IMR-90 (cell line): ENCODE measurements at regions not wholly inside any gene's neighbourhood (a gene's known extent, or its start where the extent isn't known, plus 50 kb on each side); places are given as distances from the start of the nearest gene placed in this dataset.

ENCODE experiments used
- ATAC-seq: fragments of 200-7000 bp; cut with Tn5 transposase; 2 replicates; pipeline ENCODE4 v1.9.1; 2020; ENCODE audit warnings: low read depth, mild to moderate bottlenecking, moderate library complexity
- BruUV-seq: library from RNA; stranded (reverse); fragments of 400-500 nt; replicated peaks from 2 replicates; lab custom pipeline; 2021; lab: Mats Ljungman, UMichigan
- CTCF ChIA-PET: fragments of 300-600 bp; formaldehyde crosslinking; extraction: SDS; loops from one replicate; lab custom pipeline; 2021; ENCODE audit warnings: antibody characterized with exemption; lab: Yijun Ruan, JAX
- POLR2A ChIA-PET: fragments of 300-600 bp; sonication (Branson Sonifier 250); formaldehyde crosslinking; loops from one replicate; lab custom pipeline; 2022; ENCODE audit warnings: antibody characterized with exemption; ENCODE audit not compliant: unreplicated experiment; lab: Charles Lee
- DNase-seq: peaks from one replicate; pipeline ENCODE4 v3.0.0; 2013
- H2AFZ ChIP-seq: replicated peaks from 2 replicates; pipeline ENCODE3; 2013; ENCODE audit warnings: low read length, mild to moderate bottlenecking; ENCODE audit not compliant: poor library complexity
- H2AK5ac ChIP-seq: 2 replicates; pipeline ENCODE4 v1.6.1; 2013; ENCODE audit warnings: low read depth, low read length, inconsistent platforms
- H2AK9ac ChIP-seq: replicated peaks from 2 replicates; pipeline ENCODE3; 2013; ENCODE audit warnings: mild to moderate bottlenecking, low read depth, low read length, moderate library complexity; ENCODE audit not compliant: poor library complexity
- H2BK120ac ChIP-seq: 2 replicates; pipeline ENCODE4 v1.6.1; 2013; ENCODE audit warnings: low read depth, low read length, inconsistent platforms
- H2BK15ac ChIP-seq: 3 replicates; pipeline ENCODE4 v1.6.1; 2013; ENCODE audit warnings: low read depth, low read length, inconsistent platforms
- H2BK20ac ChIP-seq: 2 replicates; pipeline ENCODE4 v1.6.1; 2013; ENCODE audit warnings: low read depth, mild to moderate bottlenecking, inconsistent platforms, low read length, moderate library complexity
- H2BK5ac ChIP-seq: 2 replicates; pipeline ENCODE4 v1.6.1; 2013; ENCODE audit warnings: mild to moderate bottlenecking, low read depth, low read length, inconsistent platforms; ENCODE audit not compliant: poor library complexity, severe bottlenecking
- H3K14ac ChIP-seq: replicated peaks from 2 replicates; pipeline ENCODE4 v1.6.1; 2013; ENCODE audit warnings: low read depth, low read length, inconsistent platforms
- H3K18ac ChIP-seq: 2 replicates; pipeline ENCODE4 v1.6.1; 2013; ENCODE audit warnings: low read depth, low read length, control low read depth
- H3K23ac ChIP-seq: 2 replicates; pipeline ENCODE4 v1.6.1; 2013; ENCODE audit warnings: low read depth, low read length, inconsistent platforms
- H3K27ac ChIP-seq: 2 replicates; pipeline ENCODE4 v1.5.1; 2013; ENCODE audit warnings: mild to moderate bottlenecking, control low read depth, low read length; ENCODE audit not compliant: insufficient read depth
- H3K27me3 ChIP-seq: 2 replicates; pipeline ENCODE4 v1.6.1; 2013; ENCODE audit warnings: low read length; ENCODE audit not compliant: control insufficient read depth, insufficient read depth
- H3K36me3 ChIP-seq: 2 replicates; pipeline ENCODE4 v1.6.1; 2013; ENCODE audit warnings: low read length, mixed read lengths; ENCODE audit not compliant: control insufficient read depth, insufficient read depth
- H3K4ac ChIP-seq: 2 replicates; pipeline ENCODE4 v1.6.1; 2013; ENCODE audit warnings: low read depth, low read length, inconsistent platforms
- H3K4me1 ChIP-seq: 2 replicates; pipeline ENCODE4 v1.6.1; 2013; ENCODE audit warnings: low read length, mixed read lengths; ENCODE audit not compliant: control insufficient read depth, insufficient read depth
- H3K4me2 ChIP-seq: 2 replicates; pipeline ENCODE4 v1.6.1; 2013; ENCODE audit warnings: low read depth, mild to moderate bottlenecking, control low read depth, low read length, moderate library complexity
- H3K4me3 ChIP-seq: 2 replicates; pipeline ENCODE4 v1.5.1; 2013; ENCODE audit warnings: low read depth, mild to moderate bottlenecking, control low read depth, low read length, moderate library complexity; ENCODE audit not compliant: insufficient read depth
- H3K56ac ChIP-seq: 2 replicates; pipeline ENCODE4 v1.6.1; 2013; ENCODE audit warnings: low read length, inconsistent platforms; ENCODE audit not compliant: insufficient read depth; ENCODE audit errors: extremely low read depth
- H3K79me1 ChIP-seq, 2 experiments: 2 replicates each; pipeline ENCODE4 v1.6.1; 2013; ENCODE audit warnings: low read length in 2 of 2, inconsistent platforms in 1 of 2, low read depth in 1 of 2
- H3K9ac ChIP-seq: 2 replicates; pipeline ENCODE4 v1.6.1; 2013; ENCODE audit warnings: low read depth, low read length, control low read depth
- H3K9me1 ChIP-seq: 2 replicates; pipeline ENCODE4 v1.6.1; 2013; ENCODE audit warnings: low read length, inconsistent platforms; ENCODE audit not compliant: insufficient read depth
- H3K9me3 ChIP-seq: 2 replicates; pipeline ENCODE4 v1.6.1; 2013; ENCODE audit warnings: low read length; ENCODE audit not compliant: control insufficient read depth, insufficient read depth
- H4K20me1 ChIP-seq: 2 replicates; pipeline ENCODE4 v1.6.1; 2013; ENCODE audit warnings: low read length, inconsistent platforms; ENCODE audit not compliant: insufficient read depth
- H4K5ac ChIP-seq: 2 replicates; pipeline ENCODE4 v1.6.1; 2013; ENCODE audit warnings: mild to moderate bottlenecking, low read depth, low read length, control low read depth
- H4K8ac ChIP-seq, 2 experiments: 2 replicates each; pipeline ENCODE4 v1.6.1; 2013; ENCODE audit warnings: low read depth in 2 of 2, low read length in 2 of 2, control low read depth in 1 of 2, inconsistent platforms in 1 of 2
- H4K91ac ChIP-seq: 2 replicates; pipeline ENCODE4 v1.6.1; 2013; ENCODE audit warnings: low read depth, low read length, inconsistent platforms; ENCODE audit not compliant: insufficient read depth
- BHLHE40 ChIP-seq: fragments of 150-350 bp; IDR thresholded peaks from 2 replicates; pipeline ENCODE4 v1.6.1; 2016; ENCODE audit warnings: mild to moderate bottlenecking, low read depth, low read length
- CEBPB ChIP-seq: IDR thresholded peaks from 2 replicates; pipeline ENCODE4 v1.6.1; 2012; ENCODE audit warnings: low read depth, low read length, improper control_type of control experiment
- CHD1 ChIP-seq: IDR thresholded peaks from 2 replicates; pipeline ENCODE4 v1.6.1; 2012; ENCODE audit warnings: low read depth, low read length, improper control_type of control experiment
- CTCF ChIP-seq: conservative IDR thresholded peaks from 2 replicates; pipeline ENCODE4 v1.5.1; 2012; ENCODE audit warnings: mild to moderate bottlenecking, low read depth, low read length, improper control_type of control experiment
- ELK1 ChIP-seq: fragments of 150-350 bp; IDR thresholded peaks from 2 replicates; pipeline ENCODE4 v1.6.1; 2016; ENCODE audit warnings: low read depth, mild to moderate bottlenecking, low read length, moderate library complexity, borderline replicate concordance
- FOS ChIP-seq: fragments of 150-350 bp; IDR thresholded peaks from 2 replicates; pipeline ENCODE4 v1.6.1; 2016; ENCODE audit warnings: low read depth, low read length
- MAFK ChIP-seq: IDR thresholded peaks from 2 replicates; pipeline ENCODE4 v1.6.1; 2012; ENCODE audit warnings: low read depth, low read length, improper control_type of control experiment
- MAZ ChIP-seq: IDR thresholded peaks from 2 replicates; pipeline ENCODE4 v1.6.1; 2012; ENCODE audit warnings: low read depth, mild to moderate bottlenecking, low read length, improper control_type of control experiment, moderate library complexity, borderline replicate concordance
- MXI1 ChIP-seq: IDR thresholded peaks from 2 replicates; pipeline ENCODE4 v1.6.1; 2012; ENCODE audit warnings: low read depth, mild to moderate bottlenecking, low read length, moderate library complexity, borderline replicate concordance
- NFE2L2 ChIP-seq: fragments of 150-350 bp; IDR thresholded peaks from 2 replicates; pipeline ENCODE4 v1.6.1; 2016; ENCODE audit warnings: low read depth, mild to moderate bottlenecking, low read length
- POLR2A ChIP-seq: IDR thresholded peaks from 2 replicates; pipeline ENCODE4 v1.6.1; 2012; ENCODE audit warnings: mild to moderate bottlenecking, low read depth, low read length
- RAD21 ChIP-seq: IDR thresholded peaks from 2 replicates; pipeline ENCODE4 v1.6.1; 2012; ENCODE audit warnings: low read length, improper control_type of control experiment
- RCOR1 ChIP-seq: IDR thresholded peaks from 2 replicates; pipeline ENCODE4 v1.6.1; 2012; ENCODE audit warnings: mild to moderate bottlenecking, low read length, improper control_type of control experiment; ENCODE audit not compliant: insufficient replicate concordance
- RFX5 ChIP-seq: IDR thresholded peaks from 2 replicates; pipeline ENCODE4 v1.8.0; 2012; ENCODE audit warnings: low read depth, mild to moderate bottlenecking, low read length, moderate library complexity
- SMC3 ChIP-seq: fragments of 150-350 bp; IDR thresholded peaks from 2 replicates; pipeline ENCODE4 v1.6.1; 2016; ENCODE audit warnings: low read depth, mild to moderate bottlenecking, antibody characterized with exemption, low read length, moderate library complexity
- WGBS, 2 experiments: methylation state at CpG; one replicate each; pipeline versions ENCODE4 v1.1.5 to v1.1.7; 2013; ENCODE audit warnings: missing lambda C conversion rate in 2 of 2; ENCODE audit not compliant: insufficient read length in 1 of 2; ENCODE audit errors: extremely low coverage in 2 of 2; 5-methylcytosine and 5-hydroxymethylcytosine counted together
- dilution Hi-C: fragments of 300-500 bp; cut with HindIII; formaldehyde crosslinking; loops from one replicate; pipeline ENCODE4 v1.14.3; 2018; ENCODE audit warnings: low sequenced_read_pairs; ENCODE audit not compliant: unreplicated experiment
- in situ Hi-C: fragments of 300-500 bp; cut with MboI; formaldehyde crosslinking; loops from 3 replicates; pipeline ENCODE4 v1.14.3; 2019; ENCODE audit warnings: low sequenced_read_pairs, inconsistent platforms, mixed read lengths
- intact Hi-C: fragments of 100-400 bp; cut with micrococcal nuclease; formaldehyde crosslinking; loops from 2 replicates; pipeline ENCODE4 v1.10.0; 2022
- TF ChIP-seq, protein P1 (sequence below): fragments of 150-350 bp; IDR thresholded peaks from 2 replicates; pipeline ENCODE4 v1.6.1; 2017; ENCODE audit warnings: mild to moderate bottlenecking, antibody characterized with exemption, low read length, low read depth

- Histone ChIP-seq H3K14ac (no peak overlapping the region), H3K9me1 (no peaks in the 10 kb centered on the region), H3K4me3 (no peak overlapping the region), H2BK15ac (no peak overlapping the region), H3K23ac (no peak overlapping the region), H3K56ac (no peak overlapping the region), H3K27ac (no peak overlapping the region), H4K8ac (no peak overlapping the region), H3K27me3 (no peaks in the 10 kb centered on the region), H4K20me1 (no peaks in the 10 kb centered on the region), H2BK20ac (no peak overlapping the region), H4K91ac (no peak overlapping the region), H3K36me3 (no peaks in the 10 kb centered on the region), H3K4ac (no peak overlapping the region), H2AFZ (no peak overlapping the region), H3K18ac (no peak overlapping the region), H4K5ac (no peak overlapping the region), H3K9ac (no peak overlapping the region), H2AK5ac (no peak overlapping the region), H3K79me1 (no peaks in the 10 kb centered on the region), H2BK120ac (no peak overlapping the region), H3K9me3 (peaks cover 49% of the 10 kb centered on the region), H2AK9ac (no peak overlapping the region), H3K4me1 (no peaks in the 10 kb centered on the region), H2BK5ac (no peak overlapping the region), H3K4me2 (no peak overlapping the region)
- ATAC-seq (no peak), DNase-seq (no peak)
- in situ Hi-C loops: no loop called here
- intact Hi-C loops: no loop called here
- 60% methylated on average over 1 of the region's 7 CpGs; no CpG with 5 or more reads in 1 of the 2 experiments for WGBS, 2 experiments
- CTCF ChIA-PET: no interaction called here
- BruUV-seq: no TSS peak
- TF ChIP-seq MAFK: no peak
- TF ChIP-seq CEBPB: no peak
- TF ChIP-seq MAZ: no peak
- no peak for TF ChIP-seq MXI1
- TF ChIP-seq CTCF: no peak
- no peak for TF ChIP-seq ELK1
- TF ChIP-seq, protein P1, sequence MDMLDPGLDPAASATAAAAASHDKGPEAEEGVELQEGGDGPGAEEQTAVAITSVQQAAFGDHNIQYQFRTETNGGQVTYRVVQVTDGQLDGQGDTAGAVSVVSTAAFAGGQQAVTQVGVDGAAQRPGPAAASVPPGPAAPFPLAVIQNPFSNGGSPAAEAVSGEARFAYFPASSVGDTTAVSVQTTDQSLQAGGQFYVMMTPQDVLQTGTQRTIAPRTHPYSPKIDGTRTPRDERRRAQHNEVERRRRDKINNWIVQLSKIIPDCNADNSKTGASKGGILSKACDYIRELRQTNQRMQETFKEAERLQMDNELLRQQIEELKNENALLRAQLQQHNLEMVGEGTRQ: no peak
- TF ChIP-seq SMC3: no peak
- no peak for TF ChIP-seq CHD1
- no peak for TF ChIP-seq BHLHE40
- no peak for TF ChIP-seq RFX5
- TF ChIP-seq RCOR1: no peak
- TF ChIP-seq NFE2L2: no peak
- TF ChIP-seq POLR2A: no peak
- no peak for TF ChIP-seq RAD21
- no peak for TF ChIP-seq FOS
- dilution Hi-C loops: no loop called here
- POLR2A ChIA-PET: no interaction called here
These were observed 206.6 kb upstream of the GPR26 start for GRCh38 chr10:123459371-123460091.
